ENCODE measurements at regions not wholly inside any gene's neighbourhood (a gene's known extent, or its start where the extent isn't known, plus 50 kb on each side); places are given as distances from the start of the nearest gene placed in this dataset.

DNA sequence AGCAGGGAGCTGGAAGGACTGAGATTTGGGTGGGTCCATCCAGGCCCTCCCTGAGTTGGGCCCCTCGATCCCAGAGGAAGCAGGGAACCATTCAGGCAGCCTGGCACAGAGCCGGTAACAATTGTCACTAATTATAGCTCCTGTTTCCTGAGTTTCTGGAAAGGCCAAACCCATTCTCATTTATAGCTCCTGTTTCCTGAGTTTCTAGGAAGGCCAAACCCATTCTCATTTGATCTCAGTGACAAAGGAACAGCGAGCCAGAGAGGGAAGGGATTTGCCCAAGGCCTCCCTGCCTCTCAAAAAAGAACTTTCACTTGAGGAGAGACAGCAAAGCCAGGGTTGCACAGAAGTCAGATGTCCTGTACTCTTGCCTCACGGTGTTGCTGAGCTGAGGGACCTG is 521.9 kb downstream of the TYW1 start (continued):
- TF ChIP-seq CTBP2 (IDR thresholded peaks at IDR 0.05; ENCODE audit: borderline replicate concordance, insufficient read depth, insufficient read length, low read length) = no peak
- no peak for TF ChIP-seq SP4 (IDR thresholded peaks at IDR 0.05; ENCODE audit: low read length)
- no peak for TF ChIP-seq KDM1A (IDR thresholded peaks at IDR 0.05; ENCODE audit: borderline replicate concordance, low read length)
- no peak for TF ChIP-seq FOSL1 (IDR thresholded peaks at IDR 0.05; ENCODE audit: insufficient read depth, low read depth, low read length)
- no peak for TF ChIP-seq EGR1 (IDR thresholded peaks at IDR 0.05; ENCODE audit: borderline replicate concordance, low read depth, low read length)
- TF ChIP-seq, protein P1, sequence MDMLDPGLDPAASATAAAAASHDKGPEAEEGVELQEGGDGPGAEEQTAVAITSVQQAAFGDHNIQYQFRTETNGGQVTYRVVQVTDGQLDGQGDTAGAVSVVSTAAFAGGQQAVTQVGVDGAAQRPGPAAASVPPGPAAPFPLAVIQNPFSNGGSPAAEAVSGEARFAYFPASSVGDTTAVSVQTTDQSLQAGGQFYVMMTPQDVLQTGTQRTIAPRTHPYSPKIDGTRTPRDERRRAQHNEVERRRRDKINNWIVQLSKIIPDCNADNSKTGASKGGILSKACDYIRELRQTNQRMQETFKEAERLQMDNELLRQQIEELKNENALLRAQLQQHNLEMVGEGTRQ (IDR thresholded peaks at IDR 0.05; ENCODE audit: low read length) = no peak

Measured in H1 (cell line).